DMS 273 (cell line): ENCODE measurements at regions not wholly inside any gene's neighbourhood (a gene's known extent, or its start where the extent isn't known, plus 50 kb on each side); places are given as distances from the start of the nearest gene placed in this dataset.
A peak's percentile ranks its signal among the peaks of the same experiment; 100 is the strongest.
"Not testable (repeated sequence)": the region's sequence is repeated elsewhere in the genome, so short reads cannot be mapped to it uniquely, and the experiment has no call there.

Experiments
- DNase-seq: peaks from one replicate; lab custom pipeline; 2025; ENCODE audit not compliant: unreplicated experiment; lab: John Stamatoyannopoulos, UW

- DNase-seq: no peak
Measured at GRCh38 chr1:232180779-232181136, 449.2 kb downstream of the SIPA1L2 start.

- DNase-seq: no peak
Measured at GRCh38 chr1:232179896-232180778, 449.8 kb downstream of the SIPA1L2 start.

GRCh38 chr1:232178191-232178590, 451.7 kb downstream of the SIPA1L2 start:
- DNase-seq: no peak

GRCh38 chr1:232177438-232177837, 452.5 kb downstream of the SIPA1L2 start:
- no peak for DNase-seq

DNA sequence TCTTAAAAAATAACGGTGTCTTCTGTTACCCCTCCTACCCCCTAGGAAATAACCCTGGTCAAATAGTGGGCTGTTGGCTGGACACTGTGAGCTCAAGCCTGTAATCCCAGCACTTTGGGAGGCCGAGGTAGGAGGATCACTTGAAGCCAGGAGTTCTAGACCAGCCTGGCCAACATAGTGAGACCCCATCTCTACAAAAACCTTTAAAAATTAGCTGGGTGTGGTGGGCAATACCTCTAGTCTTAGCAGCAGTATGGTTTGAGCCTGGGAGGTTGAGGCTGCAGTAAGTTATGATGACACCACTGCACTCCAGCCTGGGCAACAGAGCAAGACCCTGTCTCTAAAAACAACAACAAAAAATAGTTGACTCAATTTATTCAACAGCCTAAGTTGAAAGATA, 453.7 kb downstream of the SIPA1L2 start:
- no peak for DNase-seq

- peak; percentile 33 for DNase-seq
Measured at GRCh38 chr1:232174306-232174705, 455.6 kb downstream of the SIPA1L2 start.

- no peak for DNase-seq
Measured at GRCh38 chr1:232172563-232172962, 457.4 kb downstream of the SIPA1L2 start.

DNA sequence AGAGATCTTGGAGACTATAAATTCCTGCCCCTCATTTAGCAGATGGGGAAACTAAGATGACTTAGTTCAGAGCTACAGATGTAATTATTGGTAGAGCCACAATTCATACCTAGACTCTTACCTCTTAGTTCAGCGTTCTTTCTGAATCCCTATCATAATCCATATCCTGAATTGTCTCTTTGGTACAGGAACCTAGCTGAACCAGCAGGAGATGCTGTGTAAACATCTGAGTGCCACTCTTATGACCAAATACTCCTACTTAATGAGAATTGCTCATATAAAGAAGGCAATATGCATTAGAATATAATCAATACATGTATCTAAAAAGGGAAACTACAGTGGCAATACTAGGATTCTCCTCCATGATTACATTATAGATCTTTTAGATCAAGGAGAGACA, 459.0 kb downstream of the SIPA1L2 start:
- no peak for DNase-seq

- no peak for DNase-seq
Measured at GRCh38 chr1:232169436-232169835, 460.5 kb downstream of the SIPA1L2 start.

DNA sequence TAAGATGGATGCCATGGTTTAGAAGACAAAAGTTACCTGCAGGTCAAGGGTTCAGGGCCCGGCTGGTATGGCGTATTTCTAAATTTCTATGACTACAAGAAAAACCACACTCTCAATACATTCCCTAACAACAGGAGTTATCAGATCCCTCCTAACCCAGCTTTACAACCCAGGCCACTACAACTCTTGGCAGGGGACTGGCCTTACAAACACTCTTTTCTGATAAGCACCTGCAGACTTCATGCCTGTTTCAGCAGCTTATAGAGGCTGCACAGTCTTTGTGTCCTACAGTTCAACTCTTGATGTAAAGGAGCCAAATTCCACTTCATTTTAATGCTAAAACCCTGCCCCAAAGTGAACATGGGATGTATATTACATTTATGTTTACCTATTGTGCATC, 461.4 kb downstream of the SIPA1L2 start:
- no peak for DNase-seq

GRCh38 chr1:232166942-232167341, 463.0 kb downstream of the SIPA1L2 start:
- DNase-seq: peak; percentile 9

- no peak for DNase-seq
Measured at GRCh38 chr1:232164078-232164963, 465.6 kb downstream of the SIPA1L2 start.

DNA sequence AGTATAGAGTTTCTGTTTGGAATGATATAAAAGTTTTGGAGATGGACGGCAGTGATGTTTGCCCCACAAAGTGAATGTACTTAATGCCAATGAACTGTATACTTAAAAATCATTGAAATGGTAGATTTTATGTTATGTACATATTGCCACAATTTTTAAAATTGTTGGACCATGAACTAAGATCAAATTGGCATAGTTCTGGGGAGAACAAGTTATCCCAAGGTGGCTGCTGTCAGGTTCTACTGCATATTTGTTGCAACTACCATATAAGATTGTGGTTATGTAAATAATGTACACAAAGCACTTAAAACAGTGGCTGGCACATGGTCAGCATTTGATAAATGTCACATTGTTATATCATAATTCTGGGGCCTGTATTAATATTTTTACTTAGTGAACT, 466.4 kb downstream of the SIPA1L2 start:
- DNase-seq: no peak

GRCh38 chr1:232162001-232162400, 467.9 kb downstream of the SIPA1L2 start:
- DNase-seq: no peak

DNA sequence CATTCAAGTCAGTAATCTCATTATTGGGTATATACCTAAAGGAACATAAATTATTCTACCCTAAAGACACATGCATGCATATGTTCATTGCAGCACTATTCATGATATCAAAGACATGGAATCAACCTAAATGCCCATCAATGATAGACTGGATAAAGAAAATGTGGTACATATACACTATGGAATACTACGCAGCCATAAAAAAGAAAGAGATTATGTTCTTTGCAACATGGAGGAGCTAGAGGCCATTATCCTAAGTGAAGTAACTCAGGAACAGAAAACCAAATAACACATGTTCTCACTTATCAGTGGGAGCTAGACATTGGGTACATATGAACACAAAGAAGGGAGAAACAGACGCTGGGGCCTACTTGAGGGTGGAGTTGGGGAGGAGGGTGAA, 471.4 kb downstream of the SIPA1L2 start:
- DNase-seq: not testable (repeated sequence)

DNA sequence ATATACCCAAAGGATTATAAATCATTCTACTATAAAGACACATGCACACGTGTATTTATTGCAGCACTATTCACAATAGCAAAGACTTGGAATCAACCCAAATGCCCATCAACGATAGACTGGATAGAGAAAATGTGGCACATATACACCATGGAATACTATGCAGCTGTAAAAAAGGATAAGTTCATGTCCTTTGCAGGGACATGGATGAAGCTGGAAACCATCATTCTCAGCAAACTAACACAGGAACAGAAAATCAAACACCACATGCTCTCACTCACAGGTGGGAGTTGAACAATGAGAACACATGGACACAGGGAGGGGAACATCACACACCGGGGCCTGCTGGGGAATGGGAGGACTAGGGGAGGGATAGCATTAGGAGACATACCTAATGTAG, 473.9 kb downstream of the SIPA1L2 start:
- DNase-seq: not testable (repeated sequence)

DNA sequence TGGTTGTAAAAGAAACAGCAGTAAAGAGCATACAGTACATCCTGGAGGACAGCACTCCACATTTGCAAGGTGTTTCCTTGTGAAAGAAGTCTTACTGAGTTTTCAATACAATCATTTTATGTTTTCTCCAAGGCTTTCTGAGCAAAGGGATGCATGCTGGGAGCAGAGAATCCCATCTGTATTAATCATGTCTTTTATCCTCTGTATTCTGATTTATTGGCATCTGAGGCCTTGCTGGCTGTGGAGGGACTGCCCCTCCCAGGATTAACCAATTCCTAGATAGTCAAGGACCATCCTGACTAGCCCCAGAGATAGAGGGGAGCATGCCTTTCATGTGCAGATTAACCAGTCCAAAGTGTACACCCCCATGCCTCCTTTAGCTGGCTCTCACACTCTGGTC, 476.3 kb downstream of the SIPA1L2 start:
- DNase-seq: no peak

DNA sequence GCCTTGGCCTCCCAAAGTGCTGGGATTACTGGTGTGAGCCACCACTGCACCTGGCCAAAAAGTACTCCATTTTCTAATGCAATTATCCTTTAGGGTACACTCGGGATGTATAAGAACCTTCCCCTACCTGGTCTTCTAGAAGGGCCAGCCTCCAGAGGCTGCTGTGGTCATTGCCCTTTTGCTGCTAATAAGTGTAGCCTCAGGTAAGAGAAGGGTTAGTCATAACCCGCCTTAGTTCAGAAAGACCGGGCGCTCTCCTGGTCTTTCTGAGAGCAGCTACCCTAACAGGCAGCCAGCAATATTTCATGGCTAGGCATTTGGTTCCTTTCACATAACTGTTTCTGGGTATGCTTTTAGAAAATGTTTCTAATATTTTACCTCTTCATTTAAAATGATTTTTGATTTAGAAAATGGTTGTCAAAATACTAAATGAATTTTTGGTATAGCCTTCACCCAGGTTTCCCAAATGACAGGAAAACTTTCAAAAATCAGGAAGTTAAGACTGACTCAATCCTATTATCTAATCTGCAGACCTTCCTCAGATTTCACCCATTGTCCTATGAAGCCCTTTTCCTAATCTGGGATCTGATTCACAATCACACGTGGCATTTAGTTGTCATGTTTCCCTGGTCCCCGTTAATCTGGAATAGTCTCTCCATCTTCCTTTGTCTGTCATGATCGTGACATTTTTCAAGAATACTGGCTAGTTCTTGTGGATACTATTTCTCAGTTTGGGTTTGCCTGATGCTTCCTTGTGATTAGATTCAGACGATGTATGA, 479.0 kb downstream of the SIPA1L2 start:
- DNase-seq: no peak

- DNase-seq: no peak
Measured at GRCh38 chr1:232149287-232150201, 480.4 kb downstream of the SIPA1L2 start.

DNA sequence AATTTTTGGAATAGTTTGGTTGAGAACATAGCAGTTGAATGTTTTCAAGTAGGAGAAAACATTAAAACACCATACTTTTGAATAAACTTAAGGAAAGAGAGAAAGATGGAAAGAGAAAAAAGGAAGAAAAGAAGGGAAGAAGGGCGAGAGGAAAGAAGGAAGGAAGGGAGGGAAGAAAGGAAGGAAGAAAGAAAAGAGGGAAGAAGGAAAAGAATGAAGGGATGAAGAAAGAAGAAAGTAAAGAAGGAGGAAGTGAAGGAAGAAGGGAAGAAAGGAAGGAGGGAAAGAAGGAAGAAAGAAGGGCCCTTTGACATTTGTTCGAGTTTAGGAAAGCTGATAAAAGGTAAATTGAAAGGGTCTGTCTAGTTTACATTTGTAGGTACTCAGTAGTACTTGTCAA, 482.7 kb downstream of the SIPA1L2 start:
- DNase-seq: no peak
